OCI-LY3 (cell line): ENCODE measurements at regions not wholly inside any gene's neighbourhood (a gene's known extent, or its start where the extent isn't known, plus 50 kb on each side); places are given as distances from the start of the nearest gene placed in this dataset.

ENCODE experiments used
- EZH2phosphoT487 ChIP-seq: fragments of 200-600 bp; shearing (Covaris generic); IDR thresholded peaks from 2 replicates; pipeline ENCODE4 v1.6.1; 2018; ENCODE audit warnings: antibody characterized with exemption, mixed run types, low read depth
- TF ChIP-seq, protein P1 (sequence below): fragments of 200-600, 300-600 bp; sonication (generic); IDR thresholded peaks from 2 replicates; pipeline ENCODE4 v1.5.1; 2014; ENCODE audit warnings: antibody characterized with exemption, low read length, low read depth

DNA sequence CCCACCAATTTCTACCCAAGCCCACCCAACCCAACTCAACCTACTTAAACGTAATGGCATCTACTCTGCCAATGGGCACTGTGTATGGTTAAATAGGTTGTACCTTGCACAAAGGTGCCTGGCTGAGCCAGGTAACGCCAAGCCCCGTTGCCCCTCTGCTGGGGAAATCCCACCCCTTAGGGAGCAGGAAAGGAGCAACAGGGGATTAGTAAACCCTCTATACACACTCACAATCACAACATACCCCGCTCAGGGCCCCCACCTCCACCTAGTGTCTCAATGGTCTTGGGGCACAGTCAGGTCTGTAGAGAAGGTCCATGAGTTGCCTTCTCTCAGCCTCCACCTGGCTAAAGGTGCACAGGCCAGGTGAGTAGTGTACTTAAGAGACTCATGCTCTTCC lies 74.3 kb upstream of the PCBD1 start:
- TF ChIP-seq, protein P1, sequence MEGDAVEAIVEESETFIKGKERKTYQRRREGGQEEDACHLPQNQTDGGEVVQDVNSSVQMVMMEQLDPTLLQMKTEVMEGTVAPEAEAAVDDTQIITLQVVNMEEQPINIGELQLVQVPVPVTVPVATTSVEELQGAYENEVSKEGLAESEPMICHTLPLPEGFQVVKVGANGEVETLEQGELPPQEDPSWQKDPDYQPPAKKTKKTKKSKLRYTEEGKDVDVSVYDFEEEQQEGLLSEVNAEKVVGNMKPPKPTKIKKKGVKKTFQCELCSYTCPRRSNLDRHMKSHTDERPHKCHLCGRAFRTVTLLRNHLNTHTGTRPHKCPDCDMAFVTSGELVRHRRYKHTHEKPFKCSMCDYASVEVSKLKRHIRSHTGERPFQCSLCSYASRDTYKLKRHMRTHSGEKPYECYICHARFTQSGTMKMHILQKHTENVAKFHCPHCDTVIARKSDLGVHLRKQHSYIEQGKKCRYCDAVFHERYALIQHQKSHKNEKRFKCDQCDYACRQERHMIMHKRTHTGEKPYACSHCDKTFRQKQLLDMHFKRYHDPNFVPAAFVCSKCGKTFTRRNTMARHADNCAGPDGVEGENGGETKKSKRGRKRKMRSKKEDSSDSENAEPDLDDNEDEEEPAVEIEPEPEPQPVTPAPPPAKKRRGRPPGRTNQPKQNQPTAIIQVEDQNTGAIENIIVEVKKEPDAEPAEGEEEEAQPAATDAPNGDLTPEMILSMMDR = no peak
- no peak for TF ChIP-seq EZH2phosphoT487
